ENCODE measurements at regions not wholly inside any gene's neighbourhood (a gene's known extent, or its start where the extent isn't known, plus 50 kb on each side); places are given as distances from the start of the nearest gene placed in this dataset.

DNA sequence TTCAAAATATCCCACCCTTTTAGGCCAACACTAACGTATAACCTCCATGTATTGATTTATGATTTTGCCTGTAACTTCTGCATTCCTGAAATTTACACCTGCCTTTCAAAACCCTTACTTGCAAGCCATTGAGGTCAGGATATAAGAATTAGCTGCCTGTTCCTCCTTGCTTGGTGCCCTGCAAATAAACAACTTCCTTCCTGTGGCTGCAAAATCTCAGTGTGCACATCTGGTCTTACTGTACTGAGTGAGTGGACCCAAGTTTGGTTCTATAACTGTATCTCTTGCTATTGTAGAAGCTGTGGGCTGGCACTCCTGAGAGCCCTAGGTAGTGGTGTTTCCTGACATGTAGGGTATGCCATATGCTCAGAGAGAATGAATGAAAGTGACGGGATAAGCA lies 191.1 kb upstream of the RASGRP1 start:
- intact Hi-C loops (cut with micrococcal nuclease; ENCODE audit: unreplicated experiment) = no loop called here
- peaks cover 0 to 3% of the 10 kb centered on the region in 2 experiments; a peak in 1 of 5 replicates for H3K27me3 ChIP-seq (ENCODE audit: control insufficient read depth in 1 of 2, insufficient read depth in 2 of 2, low read length in 2 of 2)
- no peak overlapping the region for H3K4me3 ChIP-seq (replicated peaks in 1 of 3; ENCODE audit: insufficient read depth in 1 of 3, low read depth in 2 of 3, low read length in 3 of 3)
- ATAC-seq = no peak
- no peak for TF ChIP-seq ZNF550 (CRISPR knock-in tag; IDR thresholded peaks at IDR 0.05; ENCODE audit: borderline replicate concordance)
- no peak for TF ChIP-seq ZNF496 (CRISPR knock-in tag; IDR thresholded peaks at IDR 0.05; ENCODE audit: insufficient replicate concordance)
- TF ChIP-seq TCF12 (IDR thresholded peaks at IDR 0.05) = no peak
- no peak for TF ChIP-seq TCF12 (CRISPR knock-in tag; IDR thresholded peaks at IDR 0.05)
- TF ChIP-seq ZNF703 (CRISPR knock-in tag; IDR thresholded peaks at IDR 0.05; ENCODE audit: borderline replicate concordance) = no peak
- no peak for TF ChIP-seq KMT2A (CRISPR knock-in tag; IDR thresholded peaks at IDR 0.05)
- TF ChIP-seq BRD4 (CRISPR knock-in tag; IDR thresholded peaks at IDR 0.05) = no peak
- TF ChIP-seq ZNF24 (IDR thresholded peaks at IDR 0.05) = no peak
- TF ChIP-seq SMAD3 (CRISPR knock-in tag; IDR thresholded peaks at IDR 0.05) = no peak
- TF ChIP-seq RNF2 (conservative IDR thresholded peaks at IDR 0.05; ENCODE audit: low read depth) = no peak
- TF ChIP-seq ZNF816 (CRISPR knock-in tag; IDR thresholded peaks at IDR 0.05; ENCODE audit: borderline replicate concordance) = no peak
- TF ChIP-seq, protein P1, sequence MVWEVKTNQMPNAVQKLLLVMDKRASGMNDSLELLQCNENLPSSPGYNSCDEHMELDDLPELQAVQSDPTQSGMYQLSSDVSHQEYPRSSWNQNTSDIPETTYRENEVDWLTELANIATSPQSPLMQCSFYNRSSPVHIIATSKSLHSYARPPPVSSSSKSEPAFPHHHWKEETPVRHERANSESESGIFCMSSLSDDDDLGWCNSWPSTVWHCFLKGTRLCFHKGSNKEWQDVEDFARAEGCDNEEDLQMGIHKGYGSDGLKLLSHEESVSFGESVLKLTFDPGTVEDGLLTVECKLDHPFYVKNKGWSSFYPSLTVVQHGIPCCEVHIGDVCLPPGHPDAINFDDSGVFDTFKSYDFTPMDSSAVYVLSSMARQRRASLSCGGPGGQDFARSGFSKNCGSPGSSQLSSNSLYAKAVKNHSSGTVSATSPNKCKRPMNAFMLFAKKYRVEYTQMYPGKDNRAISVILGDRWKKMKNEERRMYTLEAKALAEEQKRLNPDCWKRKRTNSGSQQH (CRISPR knock-in tag; IDR thresholded peaks at IDR 0.05; ENCODE audit: low read depth) = no peak
- no peak for TF ChIP-seq HDAC6 (IDR thresholded peaks at IDR 0.05; ENCODE audit: low read depth, low read length)
- TF ChIP-seq ZNF253 (CRISPR knock-in tag; IDR thresholded peaks at IDR 0.05; ENCODE audit: borderline replicate concordance) = no peak
- TF ChIP-seq, protein P2, sequence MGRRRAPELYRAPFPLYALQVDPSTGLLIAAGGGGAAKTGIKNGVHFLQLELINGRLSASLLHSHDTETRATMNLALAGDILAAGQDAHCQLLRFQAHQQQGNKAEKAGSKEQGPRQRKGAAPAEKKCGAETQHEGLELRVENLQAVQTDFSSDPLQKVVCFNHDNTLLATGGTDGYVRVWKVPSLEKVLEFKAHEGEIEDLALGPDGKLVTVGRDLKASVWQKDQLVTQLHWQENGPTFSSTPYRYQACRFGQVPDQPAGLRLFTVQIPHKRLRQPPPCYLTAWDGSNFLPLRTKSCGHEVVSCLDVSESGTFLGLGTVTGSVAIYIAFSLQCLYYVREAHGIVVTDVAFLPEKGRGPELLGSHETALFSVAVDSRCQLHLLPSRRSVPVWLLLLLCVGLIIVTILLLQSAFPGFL (CRISPR knock-in tag; IDR thresholded peaks at IDR 0.05) = no peak
- no peak for TF ChIP-seq FOSL1 (CRISPR knock-in tag; IDR thresholded peaks at IDR 0.05; ENCODE audit: borderline replicate concordance)
- no peak for TF ChIP-seq ZNF577 (CRISPR knock-in tag; IDR thresholded peaks at IDR 0.05; ENCODE audit: borderline replicate concordance, low read depth)
- TF ChIP-seq, protein P3, sequence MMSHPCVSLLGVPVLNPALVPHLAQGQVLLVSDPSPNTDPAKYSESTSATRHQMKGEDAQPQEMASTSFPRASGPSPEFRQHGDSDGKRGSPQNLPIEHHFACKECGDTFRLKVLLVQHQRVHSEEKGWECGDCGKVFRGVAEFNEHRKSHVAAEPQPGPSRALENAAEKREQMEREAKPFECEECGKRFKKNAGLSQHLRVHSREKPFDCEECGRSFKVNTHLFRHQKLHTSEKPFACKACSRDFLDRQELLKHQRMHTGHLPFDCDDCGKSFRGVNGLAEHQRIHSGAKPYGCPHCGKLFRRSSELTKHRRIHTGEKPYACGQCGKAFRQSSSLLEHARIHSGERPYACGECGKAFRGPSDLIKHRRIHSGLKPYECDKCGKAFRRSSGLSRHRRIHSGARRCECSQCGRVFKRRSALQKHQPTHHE (CRISPR knock-in tag; IDR thresholded peaks at IDR 0.05; ENCODE audit: borderline replicate concordance) = no peak
- TF ChIP-seq, protein P4, sequence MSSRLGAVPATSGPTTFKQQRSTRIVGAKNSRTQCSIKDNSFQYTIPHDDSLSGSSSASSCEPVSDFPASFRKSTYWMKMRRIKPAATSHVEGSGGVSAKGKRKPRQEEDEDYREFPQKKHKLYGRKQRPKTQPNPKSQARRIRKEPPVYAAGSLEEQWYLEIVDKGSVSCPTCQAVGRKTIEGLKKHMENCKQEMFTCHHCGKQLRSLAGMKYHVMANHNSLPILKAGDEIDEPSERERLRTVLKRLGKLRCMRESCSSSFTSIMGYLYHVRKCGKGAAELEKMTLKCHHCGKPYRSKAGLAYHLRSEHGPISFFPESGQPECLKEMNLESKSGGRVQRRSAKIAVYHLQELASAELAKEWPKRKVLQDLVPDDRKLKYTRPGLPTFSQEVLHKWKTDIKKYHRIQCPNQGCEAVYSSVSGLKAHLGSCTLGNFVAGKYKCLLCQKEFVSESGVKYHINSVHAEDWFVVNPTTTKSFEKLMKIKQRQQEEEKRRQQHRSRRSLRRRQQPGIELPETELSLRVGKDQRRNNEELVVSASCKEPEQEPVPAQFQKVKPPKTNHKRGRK (CRISPR knock-in tag; IDR thresholded peaks at IDR 0.05) = no peak
- TF ChIP-seq, protein P5, sequence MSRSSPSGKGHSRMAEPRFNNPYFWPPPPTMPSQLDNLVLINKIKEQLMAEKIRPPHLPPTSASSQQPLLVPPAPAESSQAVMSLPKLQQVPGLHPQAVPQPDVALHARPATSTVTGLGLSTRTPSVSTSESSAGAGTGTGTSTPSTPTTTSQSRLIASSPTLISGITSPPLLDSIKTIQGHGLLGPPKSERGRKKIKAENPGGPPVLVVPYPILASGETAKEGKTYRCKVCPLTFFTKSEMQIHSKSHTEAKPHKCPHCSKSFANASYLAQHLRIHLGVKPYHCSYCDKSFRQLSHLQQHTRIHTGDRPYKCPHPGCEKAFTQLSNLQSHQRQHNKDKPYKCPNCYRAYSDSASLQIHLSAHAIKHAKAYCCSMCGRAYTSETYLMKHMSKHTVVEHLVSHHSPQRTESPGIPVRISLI (CRISPR knock-in tag; IDR thresholded peaks at IDR 0.05; ENCODE audit: borderline replicate concordance) = no peak
- no peak for TF ChIP-seq XRCC5 (optimal IDR thresholded peaks at IDR 0.05; ENCODE audit: low read length)
- H4K20me1 ChIP-seq (ENCODE audit: insufficient read depth, low read length) = no peaks in the 10 kb centered on the region
- H3K9ac ChIP-seq (ENCODE audit: insufficient read depth, low read depth, low read length) = no peak overlapping the region
- no peaks in the 10 kb centered on the region for H3K36me3 ChIP-seq (replicated peaks in 1 of 2; ENCODE audit: control insufficient read depth in 1 of 2, insufficient read depth in 2 of 2, low read length in 2 of 2)
- in situ Hi-C loops (cut with HindIII; ENCODE audit: extremely low pct_ligation_motif_present, low pct_unique_long_range_greater_than_20kb) = no loop called here
- ChIA-PET POLR2A (no interaction called here), CTCF (ENCODE audit: low intra/inter-chr PET ratio, low total read pairs) (no interaction called here)
- no peak overlapping the region for H3K4me2 ChIP-seq (ENCODE audit: low read depth, low read length)
- no peaks in the 10 kb centered on the region for H3K79me2 ChIP-seq (ENCODE audit: insufficient read depth, low read length)
- WGBS (ENCODE audit: low lambda C conversion rate) = 19% methylated on average over 2 of the region's 2 CpGs
- no peak overlapping the region for H3K27ac ChIP-seq (ENCODE audit: extremely low read length, insufficient read depth, low read length)
- H2AFZ ChIP-seq (ENCODE audit: low read length) = no peak overlapping the region
- no peaks in the 10 kb centered on the region for H3K9me3 ChIP-seq (ENCODE audit: low read length)
- no peaks in the 10 kb centered on the region for H3K4me1 ChIP-seq (ENCODE audit: insufficient read depth, low read length)
- no peak for DNase-seq (ENCODE audit: low spot score)
- no TSS peak for BruUV-seq (replicated peaks)
- no peak for FAIRE-seq
